CD14-positive monocyte (primary cell): ENCODE measurements at regions not wholly inside any gene's neighbourhood (a gene's known extent, or its start where the extent isn't known, plus 50 kb on each side); places are given as distances from the start of the nearest gene placed in this dataset.

Experiments used
- DNase-seq, 3 donors: peaks; one replicate each; pipeline ENCODE4 v3.0.0-alpha.2; 2011 to 2022
- H2AFZ ChIP-seq: 2 replicates; pipeline ENCODE4 v1.6.0; 2012; ENCODE audit warnings: mild to moderate bottlenecking, low read depth, low read length, inconsistent platforms; ENCODE audit not compliant: insufficient read depth, poor library complexity, severe bottlenecking
- H3K27ac ChIP-seq, 2 donors: 1 replicate in 1 of 2; 2 replicates in 1 of 2; pipeline ENCODE4 v1.5.1; 2012 to 2013; ENCODE audit warnings: low read length in 2 of 2, control low read depth in 1 of 2, inconsistent platforms in 1 of 2, low read depth in 1 of 2, mild to moderate bottlenecking in 1 of 2
- H3K27me3 ChIP-seq, 2 donors: one replicate each; pipeline versions ENCODE4 v1.6.0 to v1.6.1; 2011 to 2013; ENCODE audit warnings: low read length in 2 of 2; ENCODE audit not compliant: control insufficient read depth in 2 of 2, insufficient read depth in 2 of 2
- H3K36me3 ChIP-seq, 2 donors: replicated peaks in 1 of 2; 1 replicate in 1 of 2; 2 replicates in 1 of 2; pipeline versions ENCODE4 v1.5.1 to v1.6.1; 2012 to 2013; ENCODE audit warnings: low read length in 2 of 2, control low read depth in 1 of 2, inconsistent platforms in 1 of 2, mild to moderate bottlenecking in 1 of 2; ENCODE audit not compliant: insufficient read depth in 2 of 2, control insufficient read depth in 1 of 2
- H3K4me1 ChIP-seq, 2 donors: 1 replicate in 1 of 2; 2 replicates in 1 of 2; pipeline versions ENCODE4 v1.5.1 to v1.6.1; 2012 to 2013; ENCODE audit warnings: low read length in 2 of 2, control low read depth in 1 of 2, inconsistent platforms in 1 of 2, mild to moderate bottlenecking in 1 of 2, moderate library complexity in 1 of 2; ENCODE audit not compliant: insufficient read depth in 2 of 2, control insufficient read depth in 1 of 2
- H3K4me2 ChIP-seq: replicated peaks from 2 replicates; pipeline ENCODE3; 2012; ENCODE audit warnings: low read length, moderate library complexity, mild to moderate bottlenecking; ENCODE audit not compliant: poor library complexity, severe bottlenecking; ENCODE audit errors: extremely low read depth
- H3K4me3 ChIP-seq, 3 experiments: fragments of 200-600 bp in 1 of 3; sonication (generic) in 1 of 3; replicated peaks in 1 of 3; 1 replicate in 2 of 3; 2 replicates in 1 of 3; pipeline ENCODE4 v1.5.1; 2011 to 2013; ENCODE audit warnings: low read length in 3 of 3, mild to moderate bottlenecking in 3 of 3, control low read depth in 2 of 3, low read depth in 2 of 3, inconsistent platforms in 1 of 3, moderate library complexity in 1 of 3
- H3K79me2 ChIP-seq: 2 replicates; pipeline ENCODE4 v1.6.0; 2012; ENCODE audit warnings: mild to moderate bottlenecking, control low read depth, inconsistent platforms, low read length, moderate library complexity; ENCODE audit not compliant: insufficient read depth
- H3K9ac ChIP-seq: 2 replicates; pipeline ENCODE4 v1.6.0; 2017; ENCODE audit warnings: low read length, mild to moderate bottlenecking; ENCODE audit not compliant: insufficient read depth, poor library complexity, severe bottlenecking
- H3K9me3 ChIP-seq, 2 donors: replicated peaks in 1 of 2; 1 replicate in 1 of 2; 2 replicates in 1 of 2; pipeline versions ENCODE4 v1.5.1 to v1.6.1; 2012 to 2013; ENCODE audit warnings: low read length in 2 of 2, control low read depth in 1 of 2; ENCODE audit not compliant: control insufficient read depth in 1 of 2, insufficient read depth in 1 of 2
- H4K20me1 ChIP-seq: 2 replicates; pipeline ENCODE4 v1.6.0; 2012; ENCODE audit warnings: mild to moderate bottlenecking, low read length, control low read depth, moderate library complexity; ENCODE audit not compliant: insufficient read depth
- H3K27ac Mint-ChIP-seq, 7 donors: one replicate each; pipeline ENCODE4 v1.8.0; 2020; ENCODE audit warnings: mild to moderate bottlenecking in 7 of 7, mixed read lengths in 7 of 7, moderate library complexity in 6 of 7, inconsistent platforms in 2 of 7
- H3K27me3 Mint-ChIP-seq, 3 donors: one replicate each; pipeline ENCODE4 v1.8.0; 2021 to 2022; ENCODE audit warnings: low read depth in 3 of 3, mild to moderate bottlenecking in 3 of 3, mixed read lengths in 3 of 3, moderate library complexity in 3 of 3, inconsistent platforms in 1 of 3
- H3K36me3 Mint-ChIP-seq, 2 donors: one replicate each; pipeline ENCODE4 v1.8.0; 2020; ENCODE audit warnings: mixed read lengths in 2 of 2, inconsistent platforms in 1 of 2, mild to moderate bottlenecking in 1 of 2
- H3K4me1 Mint-ChIP-seq: one replicate; pipeline ENCODE4 v1.8.0; 2020; ENCODE audit warnings: mild to moderate bottlenecking, mixed read lengths
- H3K4me3 Mint-ChIP-seq, 2 donors: one replicate each; pipeline ENCODE4 v1.8.0; 2020; ENCODE audit warnings: mild to moderate bottlenecking in 2 of 2, mixed read lengths in 2 of 2, moderate library complexity in 1 of 2
- H3K9me3 Mint-ChIP-seq, 7 donors: one replicate each; pipeline ENCODE4 v1.8.0; 2020 to 2022; ENCODE audit warnings: mixed read lengths in 7 of 7, mild to moderate bottlenecking in 6 of 7, moderate library complexity in 6 of 7, inconsistent platforms in 2 of 7
- WGBS: methylation state at CpG from one replicate; pipeline ENCODE4 v1.1.5; 2013; ENCODE audit warnings: missing lambda C conversion rate; ENCODE audit not compliant: insufficient coverage; 5-methylcytosine and 5-hydroxymethylcytosine counted together
- intact Hi-C, 2 donors: fragments of 100-400 bp; cut with micrococcal nuclease; formaldehyde crosslinking; loops; one replicate each; pipeline versions ENCODE4 v1.15.0 to v1.15.1; 2023
- TF ChIP-seq, protein P1 (sequence below): fragments of 200-600 bp; IDR thresholded peaks from one replicate; pipeline ENCODE4 v1.8.0; 2022; ENCODE audit warnings: antibody characterized with exemption, mild to moderate bottlenecking

DNA sequence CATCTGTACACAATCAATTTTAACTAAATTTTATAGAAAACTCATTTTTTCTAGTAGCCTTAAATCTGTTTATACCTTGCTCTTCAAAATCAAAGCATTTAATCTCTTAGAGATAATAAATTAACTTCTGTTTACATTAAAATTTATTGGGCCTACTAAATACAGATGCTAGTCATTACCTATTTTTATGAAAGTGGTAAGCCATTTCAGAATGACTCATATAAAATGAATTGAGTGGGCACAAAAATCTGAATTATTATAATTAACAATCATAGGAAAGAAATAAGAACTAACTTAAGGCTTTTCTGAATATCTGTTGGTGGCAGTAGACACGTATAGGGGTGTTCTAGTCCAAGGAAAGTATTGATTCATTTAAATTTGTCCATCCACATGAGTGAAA, 157.9 kb downstream of the KCNJ2 start:
- Histone ChIP-seq H3K79me2 (no peaks in the 10 kb centered on the region), H3K36me3 (no peaks in the 10 kb centered on the region), H2AFZ (no peak overlapping the region), H3K9ac (no peak overlapping the region), H3K27ac (no peak overlapping the region), H3K4me3 (no peak overlapping the region), H3K4me1 (no peaks in the 10 kb centered on the region), H3K9me3 (no peaks in the 10 kb centered on the region), H4K20me1 (no peaks in the 10 kb centered on the region), H3K4me2 (no peak overlapping the region), H3K27me3 (no peaks in the 10 kb centered on the region)
- intact Hi-C loops = no loop called here
- WGBS = no CpG with 5 or more reads among the region's 1 CpG
- no peaks in the 10 kb centered on the region for H3K27me3 Mint-ChIP-seq
- no peak for DNase-seq
- no peak overlapping the region for H3K27ac Mint-ChIP-seq
- no peaks in the 10 kb centered on the region for H3K4me1 Mint-ChIP-seq
- H3K36me3 Mint-ChIP-seq = no peaks in the 10 kb centered on the region
- peaks cover 0 to 3% (median 0%) of the 10 kb centered on the region in 7 donors for H3K9me3 Mint-ChIP-seq
- H3K4me3 Mint-ChIP-seq = no peak overlapping the region
- TF ChIP-seq, protein P1, sequence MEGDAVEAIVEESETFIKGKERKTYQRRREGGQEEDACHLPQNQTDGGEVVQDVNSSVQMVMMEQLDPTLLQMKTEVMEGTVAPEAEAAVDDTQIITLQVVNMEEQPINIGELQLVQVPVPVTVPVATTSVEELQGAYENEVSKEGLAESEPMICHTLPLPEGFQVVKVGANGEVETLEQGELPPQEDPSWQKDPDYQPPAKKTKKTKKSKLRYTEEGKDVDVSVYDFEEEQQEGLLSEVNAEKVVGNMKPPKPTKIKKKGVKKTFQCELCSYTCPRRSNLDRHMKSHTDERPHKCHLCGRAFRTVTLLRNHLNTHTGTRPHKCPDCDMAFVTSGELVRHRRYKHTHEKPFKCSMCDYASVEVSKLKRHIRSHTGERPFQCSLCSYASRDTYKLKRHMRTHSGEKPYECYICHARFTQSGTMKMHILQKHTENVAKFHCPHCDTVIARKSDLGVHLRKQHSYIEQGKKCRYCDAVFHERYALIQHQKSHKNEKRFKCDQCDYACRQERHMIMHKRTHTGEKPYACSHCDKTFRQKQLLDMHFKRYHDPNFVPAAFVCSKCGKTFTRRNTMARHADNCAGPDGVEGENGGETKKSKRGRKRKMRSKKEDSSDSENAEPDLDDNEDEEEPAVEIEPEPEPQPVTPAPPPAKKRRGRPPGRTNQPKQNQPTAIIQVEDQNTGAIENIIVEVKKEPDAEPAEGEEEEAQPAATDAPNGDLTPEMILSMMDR = no peak

DNA sequence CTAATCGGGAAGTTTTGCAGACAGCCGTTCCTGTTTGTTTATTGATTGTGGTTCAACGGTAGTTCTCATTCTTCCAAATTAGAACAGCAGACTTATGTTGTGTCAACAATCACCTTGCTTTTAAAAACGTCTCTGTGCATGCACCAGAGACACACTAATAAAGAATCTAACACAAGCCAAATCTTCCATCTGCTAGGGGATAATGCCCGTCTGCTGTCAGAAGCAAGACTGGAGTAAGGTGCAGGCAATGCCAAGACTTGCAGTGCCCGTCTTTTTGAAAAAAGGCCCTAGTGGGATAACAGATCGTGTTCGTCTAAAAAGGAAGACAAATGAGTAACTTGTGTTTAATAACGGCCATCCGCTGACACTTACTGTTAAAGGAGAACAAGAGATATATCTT, 158.4 kb downstream of the KCNJ2 start:
- Histone ChIP-seq H3K9me3 (no peaks in the 10 kb centered on the region), H2AFZ (no peak overlapping the region), H3K79me2 (no peaks in the 10 kb centered on the region), H4K20me1 (no peaks in the 10 kb centered on the region), H3K27me3 (no peaks in the 10 kb centered on the region), H3K9ac (no peak overlapping the region), H3K27ac (no peak overlapping the region), H3K36me3 (no peaks in the 10 kb centered on the region), H3K4me2 (no peak overlapping the region), H3K4me1 (no peaks in the 10 kb centered on the region), H3K4me3 (no peak overlapping the region)
- intact Hi-C loops = no loop called here
- TF ChIP-seq, protein P1 = no peak
- DNase-seq = no peak
- H3K9me3 Mint-ChIP-seq = peaks cover 0 to 4% (median 0%) of the 10 kb centered on the region in 7 donors
- H3K4me1 Mint-ChIP-seq = no peaks in the 10 kb centered on the region
- H3K27me3 Mint-ChIP-seq = no peaks in the 10 kb centered on the region
- H3K4me3 Mint-ChIP-seq = no peak overlapping the region
- H3K27ac Mint-ChIP-seq = no peak overlapping the region
- 100% methylated on average over 3 of the region's 10 CpGs for WGBS
- no peaks in the 10 kb centered on the region for H3K36me3 Mint-ChIP-seq
